Peyer's patch (tissue), 4 donors: ENCODE measurements at regions not wholly inside any gene's neighbourhood (a gene's known extent, or its start where the extent isn't known, plus 50 kb on each side); places are given as distances from the start of the nearest gene placed in this dataset.

Experiments used
- POLR2A ChIP-seq, 2 donors: fragments of 450-650 bp; IDR thresholded peaks; one replicate each; pipeline ENCODE4 v1.5.1; 2017; ENCODE audit warnings: antibody characterized with exemption in 2 of 2, mild to moderate bottlenecking in 2 of 2, moderate library complexity in 2 of 2
- TF ChIP-seq, protein P1 (sequence below), 6 experiments: fragments of 450-650 bp in 4 of 6; fragments of 200-600 bp in 2 of 6; sonication (generic) in 1 of 6; IDR thresholded peaks; one replicate each; pipeline ENCODE4 v1.5.1; 2017 to 2019; ENCODE audit warnings: antibody characterized with exemption in 6 of 6, mild to moderate bottlenecking in 3 of 6, moderate library complexity in 1 of 6

DNA sequence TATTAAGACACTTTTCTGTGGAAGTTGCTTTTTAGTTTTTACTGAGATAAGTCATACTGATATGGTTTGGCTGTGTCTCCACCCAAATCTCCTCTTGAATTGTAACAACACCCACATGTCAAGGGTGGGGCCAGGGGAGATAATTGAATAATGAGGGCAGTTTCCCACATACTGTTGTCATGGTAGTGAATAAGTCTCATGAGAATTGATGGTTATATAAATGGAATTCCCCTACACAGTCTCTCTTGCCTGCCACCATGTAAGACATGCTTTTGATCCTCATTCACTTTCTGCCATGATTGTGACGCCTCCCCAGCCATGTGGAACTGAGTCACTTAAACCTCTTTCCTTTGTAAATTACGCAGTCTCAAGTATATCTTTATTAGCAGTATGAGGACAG is 1340.4 kb downstream of the SLITRK5 start:
- TF ChIP-seq, protein P1, sequence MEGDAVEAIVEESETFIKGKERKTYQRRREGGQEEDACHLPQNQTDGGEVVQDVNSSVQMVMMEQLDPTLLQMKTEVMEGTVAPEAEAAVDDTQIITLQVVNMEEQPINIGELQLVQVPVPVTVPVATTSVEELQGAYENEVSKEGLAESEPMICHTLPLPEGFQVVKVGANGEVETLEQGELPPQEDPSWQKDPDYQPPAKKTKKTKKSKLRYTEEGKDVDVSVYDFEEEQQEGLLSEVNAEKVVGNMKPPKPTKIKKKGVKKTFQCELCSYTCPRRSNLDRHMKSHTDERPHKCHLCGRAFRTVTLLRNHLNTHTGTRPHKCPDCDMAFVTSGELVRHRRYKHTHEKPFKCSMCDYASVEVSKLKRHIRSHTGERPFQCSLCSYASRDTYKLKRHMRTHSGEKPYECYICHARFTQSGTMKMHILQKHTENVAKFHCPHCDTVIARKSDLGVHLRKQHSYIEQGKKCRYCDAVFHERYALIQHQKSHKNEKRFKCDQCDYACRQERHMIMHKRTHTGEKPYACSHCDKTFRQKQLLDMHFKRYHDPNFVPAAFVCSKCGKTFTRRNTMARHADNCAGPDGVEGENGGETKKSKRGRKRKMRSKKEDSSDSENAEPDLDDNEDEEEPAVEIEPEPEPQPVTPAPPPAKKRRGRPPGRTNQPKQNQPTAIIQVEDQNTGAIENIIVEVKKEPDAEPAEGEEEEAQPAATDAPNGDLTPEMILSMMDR (IDR thresholded peaks at IDR 0.05): no peak
- no peak for TF ChIP-seq POLR2A (IDR thresholded peaks at IDR 0.05)
